ENCODE measurements at regions not wholly inside any gene's neighbourhood (a gene's known extent, or its start where the extent isn't known, plus 50 kb on each side); places are given as distances from the start of the nearest gene placed in this dataset.
A peak's percentile ranks its signal among the peaks of the same experiment; 100 is the strongest.

- Histone ChIP-seq H3K79me1 (ENCODE audit: low read depth, low read length) (no peaks in the 10 kb centered on the region), H3K4me2 (ENCODE audit: insufficient read depth, low read length, poor library complexity, severe bottlenecking) (no peak overlapping the region), H3K4ac (ENCODE audit: low read length) (no peak overlapping the region), H3K14ac (ENCODE audit: low read length) (no peak overlapping the region), H3K23ac (ENCODE audit: low read depth, low read length, poor library complexity) (no peak overlapping the region), H2BK120ac (ENCODE audit: low read depth, low read length) (no peak overlapping the region), H3K27ac (replicated peaks; ENCODE audit: low read length) (no peak overlapping the region), H3K4me3 (ENCODE audit: low read length in 2 of 2) (no peak overlapping the region), H2AK5ac (ENCODE audit: low read depth, low read length) (no peak overlapping the region), H3K4me1 (ENCODE audit: control insufficient read depth in 2 of 2, insufficient read depth in 1 of 2, low read depth in 1 of 2, low read length in 2 of 2) (peaks cover 0 to 2% of the 10 kb centered on the region in 2 donors), H3K18ac (ENCODE audit: low read length) (no peak overlapping the region), H3K9me3 (replicated peaks in 1 of 2; ENCODE audit: control insufficient read depth in 2 of 2, insufficient read depth in 1 of 2, low read depth in 1 of 2, low read length in 2 of 2) (peaks cover 0 to 1% of the 10 kb centered on the region in 2 donors), H2AFZ (ENCODE audit: low read length) (peak overlapping the region; percentile 66), H3K36me3 (replicated peaks in 1 of 2; ENCODE audit: control insufficient read depth in 2 of 2, insufficient read depth in 2 of 2, low read length in 2 of 2) (no peaks in the 10 kb centered on the region), H2BK12ac (ENCODE audit: low read length) (no peak overlapping the region), H2BK5ac (ENCODE audit: low read length) (no peak overlapping the region), H3K9ac (ENCODE audit: low read depth, low read length, poor library complexity) (no peak overlapping the region), H2BK15ac (ENCODE audit: low read length) (no peak overlapping the region), H4K91ac (ENCODE audit: low read depth, low read length, poor library complexity) (no peak overlapping the region), H3K27me3 (ENCODE audit: control insufficient read depth in 3 of 3, insufficient read depth in 3 of 3, low read depth in 1 of 3, low read length in 3 of 3) (no peaks in the 10 kb centered on the region), H4K8ac (ENCODE audit: low read depth, low read length) (no peak overlapping the region)
- no peak for DNase-seq (ENCODE audit: low spot score)
- no CpG with 5 or more reads among the region's 1 CpG for whole genome bisulfite sequencing, 2 donors (ENCODE audit: extremely low coverage in 2 of 2, insufficient read length in 2 of 2, insufficient replicate concordance in 1 of 2)
These were observed 278.0 kb downstream of the CETN3 start for GRCh38 chr5:90131383-90132133.

DNA sequence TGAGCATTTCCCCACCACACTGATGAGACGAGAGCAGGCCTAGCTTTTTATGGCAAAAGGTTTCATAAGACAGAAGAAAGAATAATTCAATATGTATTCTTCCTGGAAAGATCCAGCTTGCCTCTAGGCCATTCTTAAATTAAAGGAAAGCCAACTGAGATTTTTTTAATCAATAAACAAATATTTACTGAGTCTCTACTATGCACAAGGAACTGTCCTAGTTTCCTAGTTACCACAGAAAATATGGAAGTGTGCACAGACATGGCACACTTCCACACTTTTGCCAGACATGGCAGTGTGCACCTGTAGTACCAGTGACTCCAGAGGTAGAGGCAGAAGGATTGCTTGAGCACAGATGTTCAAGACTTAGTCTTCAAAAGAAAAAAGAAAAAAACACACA is 281.0 kb downstream of the CETN3 start:
- no peak overlapping the region for H2BK12ac ChIP-seq (ENCODE audit: low read length)
- no peak overlapping the region for H2AFZ ChIP-seq (ENCODE audit: low read length)
- no peak overlapping the region for H2AK5ac ChIP-seq (ENCODE audit: low read depth, low read length)
- no peak overlapping the region for H3K27ac ChIP-seq (replicated peaks; ENCODE audit: low read length)
- no peak overlapping the region for H3K4me3 ChIP-seq (ENCODE audit: low read length in 2 of 2)
- H3K4me1 ChIP-seq (ENCODE audit: control insufficient read depth in 2 of 2, insufficient read depth in 1 of 2, low read depth in 1 of 2, low read length in 2 of 2), result peaks cover 0 to 2% of the 10 kb centered on the region in 2 donors
- no peaks in the 10 kb centered on the region for H3K27me3 ChIP-seq (ENCODE audit: control insufficient read depth in 3 of 3, insufficient read depth in 3 of 3, low read depth in 1 of 3, low read length in 3 of 3)
- WGBS, 2 donors (ENCODE audit: extremely low coverage in 2 of 2, insufficient read length in 2 of 2, insufficient replicate concordance in 1 of 2), result no CpG with 5 or more reads among the region's 1 CpG
- no peak overlapping the region for H3K9ac ChIP-seq (ENCODE audit: low read depth, low read length, poor library complexity)
- H3K4ac ChIP-seq (ENCODE audit: low read length), result no peak overlapping the region
- no peak overlapping the region for H2BK120ac ChIP-seq (ENCODE audit: low read depth, low read length)
- no peak overlapping the region for H4K8ac ChIP-seq (ENCODE audit: low read depth, low read length)
- no peak overlapping the region for H3K23ac ChIP-seq (ENCODE audit: low read depth, low read length, poor library complexity)
- DNase-seq (ENCODE audit: low spot score), result no peak
- H3K9me3 ChIP-seq (replicated peaks in 1 of 2; ENCODE audit: control insufficient read depth in 2 of 2, insufficient read depth in 1 of 2, low read depth in 1 of 2, low read length in 2 of 2), result no peaks in the 10 kb centered on the region
- H3K14ac ChIP-seq (ENCODE audit: low read length), result no peak overlapping the region
- H3K18ac ChIP-seq (ENCODE audit: low read length), result no peak overlapping the region
- no peak overlapping the region for H3K4me2 ChIP-seq (ENCODE audit: insufficient read depth, low read length, poor library complexity, severe bottlenecking)
- H3K79me1 ChIP-seq (ENCODE audit: low read depth, low read length), result no peaks in the 10 kb centered on the region
- H4K91ac ChIP-seq (ENCODE audit: low read depth, low read length, poor library complexity), result no peak overlapping the region
- H2BK5ac ChIP-seq (ENCODE audit: low read length), result no peak overlapping the region
- no peaks in the 10 kb centered on the region for H3K36me3 ChIP-seq (replicated peaks in 1 of 2; ENCODE audit: control insufficient read depth in 2 of 2, insufficient read depth in 2 of 2, low read length in 2 of 2)
- no peak overlapping the region for H2BK15ac ChIP-seq (ENCODE audit: low read length)

- Histone ChIP-seq H2AK5ac (ENCODE audit: low read depth, low read length) (no peak overlapping the region), H3K23ac (ENCODE audit: low read depth, low read length, poor library complexity) (no peak overlapping the region), H3K36me3 (replicated peaks in 1 of 2; ENCODE audit: control insufficient read depth in 2 of 2, insufficient read depth in 2 of 2, low read length in 2 of 2) (no peaks in the 10 kb centered on the region), H3K9me3 (replicated peaks in 1 of 2; ENCODE audit: control insufficient read depth in 2 of 2, insufficient read depth in 1 of 2, low read depth in 1 of 2, low read length in 2 of 2) (no peaks in the 10 kb centered on the region), H2BK15ac (ENCODE audit: low read length) (no peak overlapping the region), H3K18ac (ENCODE audit: low read length) (no peak overlapping the region), H3K9ac (ENCODE audit: low read depth, low read length, poor library complexity) (no peak overlapping the region), H2BK5ac (ENCODE audit: low read length) (no peak overlapping the region), H3K4ac (ENCODE audit: low read length) (no peak overlapping the region), H3K79me1 (ENCODE audit: low read depth, low read length) (no peaks in the 10 kb centered on the region), H3K14ac (ENCODE audit: low read length) (no peak overlapping the region), H2BK120ac (ENCODE audit: low read depth, low read length) (no peak overlapping the region), H3K27me3 (ENCODE audit: control insufficient read depth in 3 of 3, insufficient read depth in 3 of 3, low read depth in 1 of 3, low read length in 3 of 3) (no peaks in the 10 kb centered on the region), H3K4me1 (ENCODE audit: control insufficient read depth in 2 of 2, insufficient read depth in 1 of 2, low read depth in 1 of 2, low read length in 2 of 2) (no peaks in the 10 kb centered on the region), H3K4me3 (ENCODE audit: low read length in 2 of 2) (no peak overlapping the region), H4K8ac (ENCODE audit: low read depth, low read length) (no peak overlapping the region), H4K91ac (ENCODE audit: low read depth, low read length, poor library complexity) (no peak overlapping the region), H3K4me2 (ENCODE audit: insufficient read depth, low read length, poor library complexity, severe bottlenecking) (no peak overlapping the region), H2BK12ac (ENCODE audit: low read length) (no peak overlapping the region), H2AFZ (ENCODE audit: low read length) (no peak overlapping the region), H3K27ac (replicated peaks; ENCODE audit: low read length) (no peak overlapping the region)
- WGBS, 2 donors (ENCODE audit: extremely low coverage in 2 of 2, insufficient read length in 2 of 2, insufficient replicate concordance in 1 of 2), result no CpG with 5 or more reads among the region's 1 CpG
- no peak for DNase-seq (ENCODE audit: low spot score)
These were observed 290.0 kb downstream of the CETN3 start for GRCh38 chr5:90119531-90119971.

DNA sequence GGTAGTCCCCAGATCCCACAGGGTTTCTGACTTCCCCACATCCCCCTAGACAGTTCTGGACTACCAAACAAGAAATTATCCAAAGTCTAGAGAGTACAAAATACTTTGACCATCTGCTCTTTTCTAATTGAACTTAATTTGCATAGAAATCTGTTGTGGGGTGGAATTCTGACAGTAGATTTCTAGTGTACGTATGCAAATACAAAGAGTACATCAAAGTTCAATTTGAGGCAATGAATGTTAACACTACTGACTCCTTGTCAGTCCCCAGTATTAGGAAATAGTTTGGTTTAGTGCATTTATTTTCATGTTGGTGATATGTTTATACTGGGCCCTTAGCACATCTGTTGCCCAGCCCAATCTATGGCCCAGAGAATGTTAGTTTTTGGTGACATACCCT is 292.6 kb downstream of the CETN3 start:
- H3K9me3 ChIP-seq (replicated peaks in 1 of 2; ENCODE audit: control insufficient read depth in 2 of 2, insufficient read depth in 1 of 2, low read depth in 1 of 2, low read length in 2 of 2), result no peaks in the 10 kb centered on the region
- no peak overlapping the region for H2BK5ac ChIP-seq (ENCODE audit: low read length)
- no peak overlapping the region for H2BK15ac ChIP-seq (ENCODE audit: low read length)
- H3K4me2 ChIP-seq (ENCODE audit: insufficient read depth, low read length, poor library complexity, severe bottlenecking), result no peak overlapping the region
- H3K4me3 ChIP-seq (ENCODE audit: low read length in 2 of 2), result no peak overlapping the region
- no peak overlapping the region for H4K91ac ChIP-seq (ENCODE audit: low read depth, low read length, poor library complexity)
- no peak overlapping the region for H2BK12ac ChIP-seq (ENCODE audit: low read length)
- WGBS, 2 donors (ENCODE audit: extremely low coverage in 2 of 2, insufficient read length in 2 of 2, insufficient replicate concordance in 1 of 2), result no CpG with 5 or more reads among the region's 1 CpG
- H2AK5ac ChIP-seq (ENCODE audit: low read depth, low read length), result no peak overlapping the region
- no peak overlapping the region for H4K8ac ChIP-seq (ENCODE audit: low read depth, low read length)
- DNase-seq (ENCODE audit: low spot score), result no peak
- no peak overlapping the region for H3K9ac ChIP-seq (ENCODE audit: low read depth, low read length, poor library complexity)
- H3K36me3 ChIP-seq (replicated peaks in 1 of 2; ENCODE audit: control insufficient read depth in 2 of 2, insufficient read depth in 2 of 2, low read length in 2 of 2), result no peaks in the 10 kb centered on the region
- no peak overlapping the region for H3K27ac ChIP-seq (replicated peaks; ENCODE audit: low read length)
- H3K14ac ChIP-seq (ENCODE audit: low read length), result no peak overlapping the region
- H2BK120ac ChIP-seq (ENCODE audit: low read depth, low read length), result no peak overlapping the region
- H3K27me3 ChIP-seq (ENCODE audit: control insufficient read depth in 3 of 3, insufficient read depth in 3 of 3, low read depth in 1 of 3, low read length in 3 of 3), result no peaks in the 10 kb centered on the region
- H3K4me1 ChIP-seq (ENCODE audit: control insufficient read depth in 2 of 2, insufficient read depth in 1 of 2, low read depth in 1 of 2, low read length in 2 of 2), result peaks cover 0 to 7% of the 10 kb centered on the region in 2 donors
- H3K23ac ChIP-seq (ENCODE audit: low read depth, low read length, poor library complexity), result no peak overlapping the region
- no peak overlapping the region for H2AFZ ChIP-seq (ENCODE audit: low read length)
- H3K18ac ChIP-seq (ENCODE audit: low read length), result no peak overlapping the region
- no peaks in the 10 kb centered on the region for H3K79me1 ChIP-seq (ENCODE audit: low read depth, low read length)
- no peak overlapping the region for H3K4ac ChIP-seq (ENCODE audit: low read length)

Data from neuronal stem cell (in vitro differentiated cells).